OCI-LY3 (cell line): ENCODE measurements at regions not wholly inside any gene's neighbourhood (a gene's known extent, or its start where the extent isn't known, plus 50 kb on each side); places are given as distances from the start of the nearest gene placed in this dataset.

ENCODE experiments used
- H2AFZ ChIP-seq: fragments of 200-600, 300-600 bp; shearing (Covaris generic); 2 replicates; pipeline ENCODE4 v1.6.0; 2014; ENCODE audit warnings: antibody characterized with exemption, low read depth, low read length
- H3K27ac ChIP-seq: fragments of 200-600, 300-600 bp; sonication (generic); 2 replicates; pipeline ENCODE4 v1.5.1; 2014; ENCODE audit warnings: mild to moderate bottlenecking, low read length, moderate library complexity, mixed read lengths
- H3K27me3 ChIP-seq: fragments of 200-600, 300-600 bp; sonication (generic); 2 replicates; pipeline ENCODE4 v1.6.1; 2014; ENCODE audit warnings: low read depth, low read length, mixed read lengths
- H3K36me3 ChIP-seq: fragments of 200-600, 300-600 bp; sonication (generic); replicated peaks from 2 replicates; pipeline ENCODE3; 2014; ENCODE audit warnings: low read depth, low read length, mixed read lengths
- H3K4me1 ChIP-seq: fragments of 300-600, 200-600 bp; sonication (generic); 2 replicates; pipeline ENCODE4 v1.6.1; 2014; ENCODE audit warnings: low read length, mixed read lengths
- H3K4me2 ChIP-seq: fragments of 200-600, 300-600 bp; sonication (generic); 2 replicates; pipeline ENCODE4 v1.6.1; 2014; ENCODE audit warnings: low read length, mixed read lengths
- H3K4me3 ChIP-seq: fragments of 300-600, 200-600 bp; sonication (generic); 2 replicates; pipeline ENCODE4 v1.5.1; 2014; ENCODE audit warnings: antibody characterized with exemption, mild to moderate bottlenecking, low read length, moderate library complexity
- H3K79me2 ChIP-seq: fragments of 300-600, 200-600 bp; shearing (Covaris generic); 2 replicates; pipeline ENCODE4 v1.6.1; 2014; ENCODE audit warnings: mild to moderate bottlenecking, low read length, mixed read lengths
- H3K9ac ChIP-seq: fragments of 300-600, 200-600 bp; shearing (Covaris generic); 2 replicates; pipeline ENCODE4 v1.6.0; 2014; ENCODE audit warnings: mild to moderate bottlenecking, low read length, moderate library complexity
- H3K9me3 ChIP-seq: fragments of 200-600, 300-600 bp; shearing (Covaris generic); 2 replicates; pipeline ENCODE4 v1.6.1; 2014; ENCODE audit warnings: low read length, mixed read lengths; ENCODE audit not compliant: insufficient read depth
- H4K20me1 ChIP-seq: fragments of 200-600, 300-600 bp; sonication (generic); 2 replicates; pipeline ENCODE4 v1.6.1; 2016; ENCODE audit warnings: low read length, mixed read lengths; ENCODE audit not compliant: insufficient read depth
- EZH2phosphoT487 ChIP-seq: fragments of 200-600 bp; shearing (Covaris generic); IDR thresholded peaks from 2 replicates; pipeline ENCODE4 v1.6.1; 2018; ENCODE audit warnings: antibody characterized with exemption, mixed run types, low read depth
- TF ChIP-seq, protein P1 (sequence below): fragments of 200-600, 300-600 bp; sonication (generic); IDR thresholded peaks from 2 replicates; pipeline ENCODE4 v1.5.1; 2014; ENCODE audit warnings: antibody characterized with exemption, low read length, low read depth

DNA sequence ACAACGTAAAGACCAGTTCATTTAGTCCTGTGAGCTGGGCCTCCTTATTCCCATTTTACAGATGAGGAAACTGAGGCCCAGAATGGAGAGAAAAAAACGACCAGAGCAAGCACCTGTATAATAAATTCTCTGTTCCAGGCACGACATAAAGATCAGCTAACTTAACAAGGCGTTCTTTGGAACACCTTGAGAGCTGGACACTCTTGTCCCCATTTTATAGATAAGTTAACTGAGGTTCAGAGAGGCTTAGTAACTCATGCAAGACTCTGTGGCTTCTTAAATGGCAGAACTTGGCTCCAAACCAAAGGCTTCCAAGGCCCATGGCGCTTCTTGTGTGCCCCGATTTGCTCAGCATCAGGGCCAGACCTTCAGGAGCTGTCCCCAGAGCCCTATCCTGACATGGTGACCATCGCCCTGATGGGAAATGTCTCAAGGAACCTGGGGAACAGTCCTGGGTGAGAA, 142.1 kb downstream of the VEGFA start:
- no peak overlapping the region for H3K9ac ChIP-seq
- H4K20me1 ChIP-seq, result no peaks in the 10 kb centered on the region
- H3K36me3 ChIP-seq, result no peaks in the 10 kb centered on the region
- H3K9me3 ChIP-seq, result no peaks in the 10 kb centered on the region
- TF ChIP-seq, protein P1, sequence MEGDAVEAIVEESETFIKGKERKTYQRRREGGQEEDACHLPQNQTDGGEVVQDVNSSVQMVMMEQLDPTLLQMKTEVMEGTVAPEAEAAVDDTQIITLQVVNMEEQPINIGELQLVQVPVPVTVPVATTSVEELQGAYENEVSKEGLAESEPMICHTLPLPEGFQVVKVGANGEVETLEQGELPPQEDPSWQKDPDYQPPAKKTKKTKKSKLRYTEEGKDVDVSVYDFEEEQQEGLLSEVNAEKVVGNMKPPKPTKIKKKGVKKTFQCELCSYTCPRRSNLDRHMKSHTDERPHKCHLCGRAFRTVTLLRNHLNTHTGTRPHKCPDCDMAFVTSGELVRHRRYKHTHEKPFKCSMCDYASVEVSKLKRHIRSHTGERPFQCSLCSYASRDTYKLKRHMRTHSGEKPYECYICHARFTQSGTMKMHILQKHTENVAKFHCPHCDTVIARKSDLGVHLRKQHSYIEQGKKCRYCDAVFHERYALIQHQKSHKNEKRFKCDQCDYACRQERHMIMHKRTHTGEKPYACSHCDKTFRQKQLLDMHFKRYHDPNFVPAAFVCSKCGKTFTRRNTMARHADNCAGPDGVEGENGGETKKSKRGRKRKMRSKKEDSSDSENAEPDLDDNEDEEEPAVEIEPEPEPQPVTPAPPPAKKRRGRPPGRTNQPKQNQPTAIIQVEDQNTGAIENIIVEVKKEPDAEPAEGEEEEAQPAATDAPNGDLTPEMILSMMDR, result no peak
- no peak for TF ChIP-seq EZH2phosphoT487
- H3K27ac ChIP-seq, result no peak overlapping the region
- H3K4me3 ChIP-seq, result no peak overlapping the region
- peaks cover 15% of the 10 kb centered on the region for H3K4me1 ChIP-seq
- H3K27me3 ChIP-seq, result no peaks in the 10 kb centered on the region
- H2AFZ ChIP-seq, result no peak overlapping the region
- H3K4me2 ChIP-seq, result no peak overlapping the region
- no peaks in the 10 kb centered on the region for H3K79me2 ChIP-seq

DNA sequence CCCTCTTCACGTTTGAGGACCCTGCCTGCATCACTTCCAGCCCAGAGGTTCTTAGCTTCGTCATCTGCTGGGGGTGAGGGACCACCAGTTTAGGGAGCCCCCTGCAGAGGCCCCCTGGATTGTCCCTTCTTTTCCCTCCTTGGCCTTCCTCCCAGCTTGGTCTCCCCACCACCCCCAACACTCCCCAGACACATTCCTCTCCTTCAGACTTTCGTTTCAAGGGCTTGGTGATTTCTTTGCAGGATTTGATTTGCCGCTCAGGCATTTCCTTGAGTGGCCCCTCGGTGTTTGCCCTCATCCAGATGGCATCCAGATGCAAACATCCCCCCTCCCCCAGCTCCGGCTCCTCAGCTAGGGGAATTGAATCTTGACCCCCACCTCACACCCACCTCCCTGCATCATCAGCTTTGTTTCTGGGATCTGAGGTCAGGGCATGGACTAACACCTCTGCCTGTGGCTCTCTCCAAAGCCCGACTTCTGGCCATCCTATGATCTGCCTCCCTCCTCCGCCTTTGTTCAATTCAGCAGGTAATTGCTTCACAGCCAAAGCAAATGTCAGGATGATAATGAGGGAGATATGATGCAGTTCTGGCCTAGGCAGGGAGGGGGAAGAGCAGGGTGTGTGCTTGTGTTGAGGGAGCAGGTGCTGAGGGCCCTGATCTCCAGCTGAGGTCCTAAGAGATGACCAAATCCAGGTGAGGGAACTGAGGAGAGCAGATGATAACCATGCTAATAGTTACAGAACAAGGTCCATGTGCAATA, 141.5 kb downstream of the VEGFA start:
- Histone ChIP-seq H3K9me3 (no peaks in the 10 kb centered on the region), H3K4me1 (peaks cover 15% of the 10 kb centered on the region), H4K20me1 (no peaks in the 10 kb centered on the region), H3K79me2 (no peaks in the 10 kb centered on the region), H3K27ac (no peak overlapping the region), H3K4me2 (no peak overlapping the region), H3K27me3 (no peaks in the 10 kb centered on the region; the same call in 1 of the 2 replicates), H2AFZ (no peak overlapping the region), H3K36me3 (no peaks in the 10 kb centered on the region), H3K4me3 (no peak overlapping the region), H3K9ac (no peak overlapping the region)
- TF ChIP-seq, protein P1, result no peak
- no peak for TF ChIP-seq EZH2phosphoT487

DNA sequence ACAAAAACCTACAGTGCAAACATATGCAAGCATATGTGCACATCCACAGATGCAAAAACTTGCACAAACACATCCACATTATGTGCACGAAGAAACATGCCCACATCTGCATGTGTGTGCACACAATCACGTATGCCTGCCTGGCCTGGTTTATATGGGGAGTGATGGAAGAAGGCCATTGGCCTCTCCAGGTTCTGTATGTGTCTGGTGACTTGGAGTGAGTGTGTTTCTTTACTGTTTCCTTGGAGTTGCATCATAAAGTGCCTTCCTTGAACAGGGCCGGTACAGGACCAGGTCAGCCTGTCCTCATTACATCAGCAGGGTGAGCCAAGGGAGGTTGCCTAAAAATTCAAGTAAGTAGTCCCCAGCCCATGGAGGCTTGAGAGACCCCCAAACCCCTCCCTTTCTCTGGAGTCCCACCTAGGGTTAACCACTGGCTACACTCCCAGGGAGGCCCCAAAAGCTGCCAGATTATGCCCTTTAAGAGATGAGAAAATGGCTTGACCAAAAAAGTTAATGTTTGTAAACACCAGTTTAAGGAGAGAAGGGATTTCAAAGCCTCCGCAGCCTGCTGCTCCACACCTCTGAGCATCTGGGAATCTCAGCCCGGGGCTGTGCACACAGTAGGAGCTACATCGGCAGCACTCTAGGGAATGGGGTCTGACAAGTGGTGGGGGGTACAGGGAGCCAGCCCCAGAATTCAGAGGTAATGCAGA, 140.8 kb downstream of the VEGFA start:
- Histone ChIP-seq H3K79me2 (no peaks in the 10 kb centered on the region), H3K4me3 (no peak overlapping the region), H3K4me1 (peaks cover 15% of the 10 kb centered on the region), H3K9me3 (no peaks in the 10 kb centered on the region), H4K20me1 (no peaks in the 10 kb centered on the region), H3K4me2 (no peak overlapping the region), H3K27ac (no peak overlapping the region), H2AFZ (no peak overlapping the region), H3K9ac (no peak overlapping the region), H3K36me3 (no peaks in the 10 kb centered on the region), H3K27me3 (no peaks in the 10 kb centered on the region; the same call in 1 of the 2 replicates)
- no peak for TF ChIP-seq EZH2phosphoT487
- TF ChIP-seq, protein P1, result no peak

DNA sequence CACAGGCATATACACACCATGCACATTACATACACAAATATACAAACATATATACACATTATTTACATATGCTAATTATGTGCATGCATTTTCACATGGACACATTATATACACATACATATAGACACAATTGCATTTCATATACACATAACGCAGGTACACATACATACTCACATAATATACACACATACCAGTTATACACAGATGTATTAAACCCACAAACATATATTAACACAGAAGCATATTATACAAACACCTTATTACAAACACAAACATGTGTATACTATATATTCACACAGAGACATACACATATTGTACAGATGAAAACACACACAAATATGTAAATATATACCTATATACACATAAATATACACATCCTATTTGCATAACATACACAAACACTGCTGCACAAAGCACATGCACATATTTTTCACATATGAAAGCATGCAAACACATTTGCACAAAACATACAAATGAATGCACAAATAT, 140.2 kb downstream of the VEGFA start:
- Histone ChIP-seq H3K9ac (no peak overlapping the region), H4K20me1 (no peaks in the 10 kb centered on the region), H3K4me3 (no peak overlapping the region), H3K9me3 (no peaks in the 10 kb centered on the region), H3K79me2 (no peaks in the 10 kb centered on the region), H2AFZ (no peak overlapping the region), H3K4me1 (peaks cover 15% of the 10 kb centered on the region), H3K4me2 (no peak overlapping the region), H3K36me3 (no peaks in the 10 kb centered on the region), H3K27ac (no peak overlapping the region), H3K27me3 (no peaks in the 10 kb centered on the region; the same call in 1 of the 2 replicates)
- no peak for TF ChIP-seq EZH2phosphoT487
